ENCODE measurements at regions not wholly inside any gene's neighbourhood (a gene's known extent, or its start where the extent isn't known, plus 50 kb on each side); places are given as distances from the start of the nearest gene placed in this dataset.

- DNase-seq (ENCODE audit: low spot score): no peak
These were observed 377.7 kb upstream of the CDH11 start for GRCh38 chr16:65499566-65499965.

DNA sequence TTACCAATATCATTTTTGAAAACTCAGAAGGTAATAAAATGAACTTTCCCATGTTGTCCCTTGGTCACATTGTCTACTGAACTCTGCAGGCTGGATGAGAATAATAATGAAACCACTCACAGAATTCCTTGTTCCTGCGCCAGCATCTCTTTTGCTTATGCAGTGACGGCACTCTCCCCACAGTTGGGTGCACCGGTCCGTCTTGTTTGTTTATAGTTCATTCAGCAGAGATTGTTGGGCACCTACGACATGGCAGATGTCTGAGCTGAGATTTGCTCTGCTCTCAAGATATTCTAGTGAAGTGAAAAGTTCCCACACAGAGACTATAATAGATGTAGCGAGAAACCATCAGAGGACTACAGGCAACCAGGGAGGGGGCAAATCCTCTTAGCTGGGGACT, 375.7 kb upstream of the CDH11 start:
- DNase-seq (ENCODE audit: low spot score): no peak

- no peak for DNase-seq (ENCODE audit: low spot score)
These were observed 373.2 kb upstream of the CDH11 start for GRCh38 chr16:65495106-65495505.

GRCh38 chr16:65494609-65495008, 372.7 kb upstream of the CDH11 start:
- no peak for DNase-seq (ENCODE audit: low spot score)

- DNase-seq (ENCODE audit: low spot score): no peak
These were observed 372.2 kb upstream of the CDH11 start for GRCh38 chr16:65494080-65494479.

DNA sequence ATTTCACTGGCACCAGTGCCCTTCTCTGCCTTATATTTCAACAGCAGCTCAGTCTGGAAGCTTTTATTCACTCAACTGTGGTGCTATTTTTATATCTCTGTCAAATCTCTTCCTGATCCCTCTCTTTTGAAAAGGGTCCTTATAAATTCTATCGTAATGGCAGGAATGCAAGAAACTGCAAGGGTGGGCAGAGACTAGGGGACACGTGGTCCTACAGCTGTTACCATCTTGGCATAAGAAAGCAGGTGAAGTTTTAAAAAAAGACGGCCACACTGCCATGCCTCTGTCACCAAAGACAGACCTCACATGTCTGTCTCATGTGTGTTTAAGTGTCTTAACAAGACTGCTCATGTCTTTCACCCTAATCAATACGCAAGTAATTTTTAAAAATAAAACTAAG, 368.4 kb upstream of the CDH11 start:
- DNase-seq (ENCODE audit: low spot score): no peak

- DNase-seq (ENCODE audit: low spot score): no peak
These were observed 367.7 kb upstream of the CDH11 start for GRCh38 chr16:65489531-65490023.

DNA sequence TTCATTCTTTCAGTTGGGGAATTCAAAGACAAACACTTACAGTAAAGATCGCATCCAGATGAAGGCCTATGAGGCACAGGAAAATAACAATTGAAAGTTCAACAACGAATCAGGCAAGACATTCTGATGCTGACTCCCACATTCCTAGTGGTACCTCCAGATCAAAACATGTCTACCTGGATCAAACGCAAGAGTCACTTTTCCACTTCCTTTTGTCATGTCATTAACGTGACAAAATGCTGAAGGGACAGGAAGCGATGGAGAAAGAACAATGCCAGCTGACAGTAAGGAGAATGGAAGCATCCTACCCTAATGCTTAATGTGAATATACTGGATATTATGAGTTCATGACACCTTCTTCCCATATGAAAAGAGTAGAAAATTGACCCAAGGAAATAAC, 365.4 kb upstream of the CDH11 start:
- DNase-seq (ENCODE audit: low spot score): no peak

DNA sequence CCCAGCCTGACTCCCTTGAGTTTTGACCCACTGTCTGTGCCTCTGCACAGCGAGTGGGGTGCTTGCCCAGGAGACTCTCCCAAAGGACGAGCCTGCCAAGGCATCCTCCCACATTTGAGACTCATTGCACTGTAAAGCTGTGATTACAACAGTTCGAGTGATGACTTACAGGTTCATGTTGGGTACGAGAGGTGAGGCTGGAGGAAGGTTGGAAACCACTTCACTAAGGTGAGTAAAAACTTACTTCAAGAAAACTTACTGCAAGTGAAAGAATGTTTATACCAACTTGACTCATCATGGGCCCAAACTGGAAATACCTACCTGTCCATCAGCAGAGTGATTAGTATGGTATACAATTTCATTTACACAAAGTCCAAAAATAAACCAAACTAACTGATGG, 360.1 kb upstream of the CDH11 start:
- DNase-seq (ENCODE audit: low spot score): no peak

- DNase-seq (ENCODE audit: low spot score): no peak
These were observed 358.6 kb upstream of the CDH11 start for GRCh38 chr16:65480281-65481091.

DNA sequence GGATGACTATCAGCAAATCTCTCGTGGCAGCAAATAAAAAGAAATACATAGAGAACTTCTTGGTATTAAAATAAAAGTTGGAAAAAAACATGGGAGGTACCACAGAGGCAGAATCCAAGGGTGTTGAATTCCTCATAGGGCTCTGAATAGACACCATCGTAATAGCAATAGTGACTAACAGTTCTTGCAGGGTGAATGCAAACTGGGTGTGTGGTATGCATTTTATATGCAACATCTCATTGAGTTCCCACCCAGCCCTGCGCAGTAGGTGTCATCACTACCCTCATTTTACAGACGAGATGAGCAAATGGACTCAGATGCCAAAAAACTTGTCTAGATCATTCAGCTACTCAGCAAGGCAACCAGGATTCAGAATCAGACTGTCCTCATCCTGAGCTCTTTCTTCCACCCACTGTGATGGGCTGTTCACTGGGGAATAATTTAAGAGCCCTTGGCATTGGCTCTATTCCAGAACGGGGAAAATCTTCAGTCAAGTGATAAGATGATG, 354.6 kb upstream of the CDH11 start:
- DNase-seq (ENCODE audit: low spot score): no peak

DNA sequence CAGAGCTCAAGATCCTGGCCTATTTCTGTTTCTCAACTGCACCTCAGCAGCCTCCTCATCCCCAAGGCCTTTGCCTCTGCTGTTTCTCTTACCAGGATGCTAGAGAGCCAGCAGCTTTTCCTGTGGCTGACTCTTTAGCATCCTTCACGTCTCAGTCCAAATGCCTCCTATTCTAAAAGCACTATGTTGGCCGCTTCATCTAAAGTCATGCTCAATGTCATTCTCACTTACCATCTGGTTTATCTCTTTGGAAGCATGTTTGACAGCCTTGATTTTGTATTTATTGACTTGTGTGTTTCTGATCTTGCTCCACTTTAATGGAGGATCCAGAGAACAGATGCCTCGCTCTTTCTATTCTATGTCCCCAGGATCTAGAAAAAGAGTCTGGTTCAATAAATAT, 351.8 kb upstream of the CDH11 start:
- no peak for DNase-seq (ENCODE audit: low spot score)

- no peak for DNase-seq (ENCODE audit: low spot score)
These were observed 347.3 kb upstream of the CDH11 start for GRCh38 chr16:65469116-65469515.

DNA sequence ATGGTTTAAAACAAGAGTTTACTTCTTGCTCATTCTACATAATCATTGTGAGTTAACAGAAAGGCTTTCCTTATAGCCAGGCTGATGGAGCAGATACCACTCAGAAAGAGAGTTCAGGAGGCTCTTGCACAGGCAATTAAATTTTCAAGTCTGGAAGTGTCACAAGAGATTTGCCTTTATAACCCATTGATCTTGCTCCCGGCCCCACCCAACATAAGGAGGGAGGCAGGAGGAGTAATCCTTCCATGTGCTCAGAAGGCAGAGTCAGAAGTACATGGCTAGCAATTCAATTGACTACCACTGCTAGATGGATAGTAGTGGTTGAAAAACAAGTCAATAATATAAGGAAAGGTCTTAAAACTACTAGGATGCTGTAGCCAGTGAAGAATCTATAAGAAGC, 346.3 kb upstream of the CDH11 start:
- DNase-seq (ENCODE audit: low spot score): no peak

- DNase-seq (ENCODE audit: low spot score): no peak
These were observed 341.9 kb upstream of the CDH11 start for GRCh38 chr16:65463652-65464260.

DNA sequence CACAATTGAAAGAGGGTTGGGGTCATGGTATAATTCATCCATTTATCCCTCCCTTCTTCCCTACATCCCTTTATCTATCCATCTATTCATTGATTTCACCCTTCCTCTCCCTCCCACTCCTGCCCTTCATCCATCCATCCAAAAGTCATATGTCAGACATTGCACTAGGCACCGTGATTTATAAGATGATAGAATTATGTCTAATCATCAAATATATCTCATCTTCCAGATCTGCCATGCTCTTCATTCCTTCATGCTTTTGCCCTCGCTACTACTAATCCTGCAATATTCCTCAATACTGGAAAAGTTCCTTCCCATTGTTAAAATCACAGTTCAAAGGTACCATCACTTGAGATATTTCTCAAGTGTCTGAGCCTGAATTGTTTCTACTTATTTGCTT, 335.2 kb upstream of the CDH11 start:
- DNase-seq (ENCODE audit: low spot score): no peak

GRCh38 chr16:65455761-65456160, 333.9 kb upstream of the CDH11 start:
- DNase-seq (ENCODE audit: low spot score): no peak

GRCh38 chr16:65453646-65454045, 331.8 kb upstream of the CDH11 start:
- DNase-seq (ENCODE audit: low spot score): no peak

DNA sequence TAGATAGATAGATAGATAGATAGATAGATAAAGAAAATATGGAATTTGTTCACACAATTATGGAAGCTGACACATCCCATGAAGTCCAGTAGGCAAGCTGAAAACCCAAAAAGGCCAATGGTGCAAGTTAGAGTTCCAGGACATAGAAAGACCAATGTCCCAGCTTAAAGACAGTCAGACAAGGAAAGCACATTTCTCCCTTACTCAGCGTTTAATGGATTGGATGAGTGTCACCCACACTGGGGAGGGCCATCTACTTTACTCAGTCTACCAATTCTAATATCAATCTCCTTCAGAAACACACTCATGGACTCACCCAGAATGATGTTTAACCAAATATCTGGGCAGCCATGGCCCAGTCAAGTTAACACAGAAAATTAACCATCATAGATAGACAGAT, 327.7 kb upstream of the CDH11 start:
- DNase-seq (ENCODE audit: low spot score): no peak

GRCh38 chr16:65446427-65446826, 324.6 kb upstream of the CDH11 start:
- no peak for DNase-seq (ENCODE audit: low spot score)

GRCh38 chr16:65445313-65446260, 323.7 kb upstream of the CDH11 start:
- no peak for DNase-seq (ENCODE audit: low spot score)

DNA sequence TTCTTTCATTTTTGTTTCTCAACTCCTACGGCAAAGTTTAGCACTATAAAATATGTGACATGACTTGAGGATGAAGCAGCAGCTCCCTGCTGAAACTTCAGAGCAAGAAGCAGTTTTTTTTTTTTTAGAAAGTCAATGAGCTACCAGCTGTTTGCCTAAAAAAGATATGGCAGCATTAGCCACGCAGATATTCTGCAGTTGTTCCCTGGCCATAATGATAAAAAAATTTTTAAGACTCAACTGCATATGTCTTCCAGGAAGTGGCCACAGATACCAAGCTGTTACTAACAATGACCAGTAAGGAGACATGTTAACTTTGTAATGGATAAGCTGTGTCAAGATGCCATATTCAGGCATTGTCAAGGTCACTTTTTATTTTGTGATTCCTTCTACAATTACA, 319.6 kb upstream of the CDH11 start:
- no peak for DNase-seq (ENCODE audit: low spot score)

Data from hepatic stellate cell (primary cell).